ENCODE measurements at regions not wholly inside any gene's neighbourhood (a gene's known extent, or its start where the extent isn't known, plus 50 kb on each side); places are given as distances from the start of the nearest gene placed in this dataset.

DNA sequence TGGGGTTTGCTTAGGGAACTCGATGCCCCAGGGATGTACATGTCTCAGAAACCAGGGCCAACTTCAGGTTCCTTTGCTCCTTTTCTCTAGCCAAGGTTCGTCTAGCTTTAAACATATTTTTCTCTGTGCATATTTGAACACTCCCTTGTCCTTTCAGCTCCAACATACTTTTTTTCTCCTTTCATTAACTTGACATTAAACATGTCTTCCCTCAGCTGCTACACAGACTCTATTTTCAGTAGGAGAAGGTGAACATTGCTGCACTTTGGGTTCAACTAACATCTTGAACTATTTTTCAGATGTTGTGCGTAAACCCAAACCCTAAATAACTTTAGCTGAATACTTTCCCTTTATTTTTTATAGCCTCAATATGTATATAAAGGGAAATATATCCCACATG, 212.9 kb downstream of the MTX2 start:
- TF ChIP-seq, protein P1, sequence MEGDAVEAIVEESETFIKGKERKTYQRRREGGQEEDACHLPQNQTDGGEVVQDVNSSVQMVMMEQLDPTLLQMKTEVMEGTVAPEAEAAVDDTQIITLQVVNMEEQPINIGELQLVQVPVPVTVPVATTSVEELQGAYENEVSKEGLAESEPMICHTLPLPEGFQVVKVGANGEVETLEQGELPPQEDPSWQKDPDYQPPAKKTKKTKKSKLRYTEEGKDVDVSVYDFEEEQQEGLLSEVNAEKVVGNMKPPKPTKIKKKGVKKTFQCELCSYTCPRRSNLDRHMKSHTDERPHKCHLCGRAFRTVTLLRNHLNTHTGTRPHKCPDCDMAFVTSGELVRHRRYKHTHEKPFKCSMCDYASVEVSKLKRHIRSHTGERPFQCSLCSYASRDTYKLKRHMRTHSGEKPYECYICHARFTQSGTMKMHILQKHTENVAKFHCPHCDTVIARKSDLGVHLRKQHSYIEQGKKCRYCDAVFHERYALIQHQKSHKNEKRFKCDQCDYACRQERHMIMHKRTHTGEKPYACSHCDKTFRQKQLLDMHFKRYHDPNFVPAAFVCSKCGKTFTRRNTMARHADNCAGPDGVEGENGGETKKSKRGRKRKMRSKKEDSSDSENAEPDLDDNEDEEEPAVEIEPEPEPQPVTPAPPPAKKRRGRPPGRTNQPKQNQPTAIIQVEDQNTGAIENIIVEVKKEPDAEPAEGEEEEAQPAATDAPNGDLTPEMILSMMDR (IDR thresholded peaks at IDR 0.05): no peak
- H3K36me3 Mint-ChIP-seq (ENCODE audit: low read depth): no peaks in the 10 kb centered on the region
- no peaks in the 10 kb centered on the region for H3K4me1 Mint-ChIP-seq
- peaks cover 3% of the 10 kb centered on the region for H3K9me3 Mint-ChIP-seq
- no peak overlapping the region for H3K4me3 Mint-ChIP-seq
- no peak for DNase-seq
- peaks cover 15% of the 10 kb centered on the region for H3K27me3 Mint-ChIP-seq (ENCODE audit: low read depth, poor library complexity)
- no peak overlapping the region for H3K27ac Mint-ChIP-seq

DNA sequence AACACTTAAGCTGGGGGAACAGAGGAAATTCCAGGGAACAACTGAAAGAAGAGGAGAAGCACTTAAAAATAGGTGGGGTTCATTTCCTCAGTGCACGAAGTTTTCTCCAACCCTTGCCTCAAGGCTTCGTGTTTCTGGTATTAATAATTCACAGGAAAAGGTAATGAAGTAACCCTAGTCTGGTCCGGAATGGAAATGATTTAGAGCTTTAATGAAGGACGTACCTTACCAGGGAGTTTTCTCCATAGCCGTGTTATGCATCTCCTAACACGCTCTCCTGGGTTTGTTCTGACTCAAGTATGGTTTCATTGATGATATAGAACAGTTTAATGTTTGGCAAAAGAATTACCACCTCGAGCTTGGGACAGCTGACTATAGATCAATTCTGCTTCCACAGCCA, 214.2 kb downstream of the MTX2 start:
- Mint-ChIP-seq H3K4me1 (peaks cover 7% of the 10 kb centered on the region), H3K36me3 (ENCODE audit: low read depth) (no peaks in the 10 kb centered on the region), H3K27ac (no peak overlapping the region), H3K4me3 (no peak overlapping the region), H3K9me3 (peaks cover 12% of the 10 kb centered on the region), H3K27me3 (ENCODE audit: low read depth, poor library complexity) (peaks cover 15% of the 10 kb centered on the region)
- TF ChIP-seq, protein P1 (IDR thresholded peaks at IDR 0.05): no peak
- DNase-seq: no peak

DNA sequence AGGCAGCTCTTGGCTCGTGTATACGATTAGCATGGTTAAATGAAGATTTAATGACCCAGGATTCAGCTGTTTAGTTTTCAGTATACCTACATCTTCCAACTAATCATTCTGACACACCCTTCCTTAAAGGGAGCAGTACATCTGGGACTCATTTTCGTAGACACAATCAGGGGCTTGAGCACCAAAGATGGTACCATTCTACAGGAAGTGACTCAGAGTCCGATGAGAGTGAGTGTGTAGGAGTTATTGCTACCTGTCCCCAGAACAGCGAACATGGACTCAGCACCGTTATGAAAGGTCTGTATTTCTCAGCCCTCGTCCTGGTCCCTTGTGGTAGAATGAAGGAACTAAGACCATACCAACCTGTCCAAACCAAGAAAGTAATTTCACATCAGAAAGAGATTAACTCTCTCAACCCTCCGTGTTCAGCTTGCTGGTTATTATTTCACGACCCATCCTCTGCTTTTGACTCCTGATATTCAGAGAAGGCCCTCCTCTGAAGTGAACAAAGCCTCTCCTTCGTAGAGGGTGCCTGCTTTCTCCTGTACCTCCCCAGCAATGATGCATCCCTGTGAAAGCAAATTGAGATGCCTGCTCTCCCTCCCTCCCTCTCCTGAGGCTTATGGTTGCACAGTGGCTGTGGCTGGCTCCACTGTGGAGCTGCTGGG, 214.8 kb downstream of the MTX2 start:
- peak overlapping the region; percentile 55 for H3K27ac Mint-ChIP-seq

DNA sequence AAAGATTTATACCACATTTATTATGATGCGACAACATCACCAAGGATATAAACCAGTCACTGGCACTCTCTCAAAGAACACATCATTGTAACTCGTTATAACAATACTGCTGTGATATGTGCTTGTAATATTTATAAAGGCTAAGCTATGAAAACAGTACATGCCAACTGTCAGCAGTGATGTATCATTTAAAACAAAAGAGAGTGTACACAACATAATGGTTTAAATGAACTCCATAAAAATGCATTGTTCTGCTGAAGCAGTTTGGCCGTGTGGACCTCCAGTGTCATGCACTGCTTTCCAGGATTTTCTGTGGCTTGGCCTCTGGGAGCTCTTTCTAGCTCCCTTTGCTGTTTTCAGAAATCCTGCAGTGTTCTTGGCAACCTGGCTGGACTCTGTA, 215.6 kb downstream of the MTX2 start:
- Mint-ChIP-seq H3K36me3 (ENCODE audit: low read depth) (no peaks in the 10 kb centered on the region), H3K9me3 (peaks cover 12% of the 10 kb centered on the region), H3K27ac (no peak overlapping the region), H3K4me3 (no peak overlapping the region), H3K27me3 (ENCODE audit: low read depth, poor library complexity) (peaks cover 15% of the 10 kb centered on the region), H3K4me1 (peaks cover 21% of the 10 kb centered on the region)
- DNase-seq: no peak
- TF ChIP-seq, protein P1 (IDR thresholded peaks at IDR 0.05): no peak

More for the DNA sequence above, 214.8 kb downstream of the MTX2 start:
- Mint-ChIP-seq H3K4me3 (no peak overlapping the region), H3K36me3 (ENCODE audit: low read depth) (no peaks in the 10 kb centered on the region), H3K27me3 (ENCODE audit: low read depth, poor library complexity) (peaks cover 15% of the 10 kb centered on the region), H3K4me1 (peaks cover 13% of the 10 kb centered on the region), H3K9me3 (peaks cover 12% of the 10 kb centered on the region)
- DNase-seq: no peak
- TF ChIP-seq, protein P1 (IDR thresholded peaks at IDR 0.05): no peak

DNA sequence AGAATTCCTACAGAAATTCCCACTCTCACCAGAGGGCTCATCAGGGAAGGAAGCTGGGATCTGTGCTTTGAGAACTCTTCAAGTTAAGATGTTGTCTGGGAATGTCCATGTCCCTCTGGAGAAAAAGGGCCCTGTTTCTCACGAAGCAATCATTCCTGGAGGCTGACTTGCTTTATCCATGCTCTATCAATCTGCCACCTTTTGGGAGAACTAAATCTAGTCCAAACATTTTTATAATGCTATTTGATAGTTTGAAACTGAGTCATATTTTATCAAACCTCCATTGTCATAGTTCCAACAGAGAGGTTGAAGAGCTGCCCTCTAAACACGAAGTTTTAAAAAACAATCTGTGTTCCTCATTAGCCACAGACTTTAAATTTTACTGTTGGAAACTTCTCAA, 219.2 kb downstream of the MTX2 start:
- H3K4me1 Mint-ChIP-seq: peaks cover 52% of the 10 kb centered on the region
- H3K4me3 Mint-ChIP-seq: no peak overlapping the region
- H3K27me3 Mint-ChIP-seq (ENCODE audit: low read depth, poor library complexity): peaks cover 8% of the 10 kb centered on the region
- TF ChIP-seq, protein P1 (IDR thresholded peaks at IDR 0.05): no peak
- H3K27ac Mint-ChIP-seq: no peak overlapping the region
- no peak for DNase-seq
- H3K9me3 Mint-ChIP-seq: peaks cover 12% of the 10 kb centered on the region
- no peaks in the 10 kb centered on the region for H3K36me3 Mint-ChIP-seq (ENCODE audit: low read depth)
